Kasumi-1 (cell line): ENCODE measurements at regions not wholly inside any gene's neighbourhood (a gene's known extent, or its start where the extent isn't known, plus 50 kb on each side); places are given as distances from the start of the nearest gene placed in this dataset.
"Not testable (repeated sequence)": the region's sequence is repeated elsewhere in the genome, so short reads cannot be mapped to it uniquely, and the experiment has no call there.

Source experiments
- DNase-seq, 2 experiments: peaks; one replicate each; lab custom pipeline; 2025; lab: John Stamatoyannopoulos, UW

DNA sequence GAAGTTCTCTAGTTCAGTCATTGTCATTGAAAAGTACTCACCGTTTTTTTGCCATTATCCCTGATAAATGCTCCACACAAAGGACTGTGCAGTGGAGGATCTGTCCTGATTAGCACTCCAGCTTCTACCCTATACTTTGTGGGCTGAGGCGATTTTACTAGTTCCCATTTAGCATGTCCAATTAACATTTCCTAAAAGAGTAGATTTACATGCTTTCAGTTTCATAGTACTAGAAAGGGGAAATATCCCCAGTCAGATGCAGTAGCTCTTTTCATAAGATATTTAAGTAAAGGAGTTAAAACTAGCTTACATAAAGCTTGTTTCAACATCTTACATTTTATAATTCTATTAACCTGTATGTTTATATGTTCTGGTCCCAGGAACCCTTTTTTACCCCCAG is 144.9 kb upstream of the APOOL start:
- peak; percentile 0 to 1 for DNase-seq

DNA sequence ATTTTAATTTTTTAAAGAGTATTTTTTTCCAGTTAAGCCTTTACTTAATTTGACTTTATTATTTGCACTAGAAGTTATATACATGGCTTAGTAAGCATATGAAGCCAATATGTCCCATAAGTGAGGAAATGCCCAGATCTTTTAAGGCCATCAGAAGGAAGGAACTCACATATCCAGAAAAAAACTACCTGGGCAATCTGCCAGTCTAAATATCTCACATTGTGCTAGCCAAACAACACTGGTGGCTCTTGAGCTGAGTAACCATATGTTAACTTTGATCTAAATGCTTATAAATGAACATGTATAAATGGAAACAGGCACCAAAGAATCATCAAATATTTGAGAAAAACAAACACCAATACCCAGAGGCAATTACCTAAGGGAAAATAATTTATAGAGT is 138.6 kb upstream of the APOOL start:
- no peak for DNase-seq

DNA sequence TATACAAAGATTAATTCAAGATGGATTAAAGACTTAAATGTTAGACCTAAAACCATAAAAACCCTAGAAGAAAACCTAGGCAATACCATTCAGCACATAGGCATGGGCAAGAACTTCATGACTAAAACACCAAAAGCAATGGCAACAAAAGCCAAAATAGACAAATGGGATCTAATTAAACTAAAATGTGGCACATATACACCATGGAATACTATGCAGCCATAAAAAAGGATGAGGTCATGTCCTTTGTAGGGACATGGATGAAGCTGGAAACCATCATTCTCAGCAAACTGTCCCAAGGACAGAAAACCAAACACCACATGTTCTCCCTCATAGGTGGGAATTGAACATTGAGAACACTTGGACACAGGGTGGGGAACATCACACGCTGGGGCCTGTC is 133.4 kb upstream of the APOOL start:
- DNase-seq = not testable (repeated sequence)

DNA sequence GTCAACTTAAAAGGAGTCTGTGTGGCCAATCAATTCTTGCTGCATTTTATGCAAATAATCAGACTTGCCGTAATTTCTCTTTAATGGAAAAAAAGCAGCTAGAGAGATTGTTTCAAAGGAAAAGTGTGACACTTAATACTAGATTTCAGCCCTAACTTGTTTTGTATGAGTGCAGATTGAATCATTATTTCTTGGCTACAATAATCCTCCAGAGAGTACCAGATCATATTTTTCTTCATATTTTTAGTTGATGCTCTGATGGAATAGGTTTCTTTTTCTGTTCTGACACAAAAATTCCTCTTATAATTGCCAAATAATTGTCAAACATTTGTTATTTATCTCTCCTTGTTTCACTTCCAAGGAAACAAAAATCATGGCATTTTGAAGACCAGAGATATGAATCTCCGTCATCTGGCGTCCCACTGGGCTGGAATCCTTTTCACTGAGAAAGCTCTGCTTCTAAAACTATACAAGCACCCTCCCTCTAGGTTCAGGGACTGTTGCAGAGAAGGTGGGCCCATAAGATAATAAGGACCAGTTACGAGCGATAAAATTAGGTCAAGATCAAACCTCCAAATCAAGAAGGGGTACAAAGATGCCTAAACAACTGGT is 131.4 kb upstream of the APOOL start:
- not testable (repeated sequence) for DNase-seq

DNA sequence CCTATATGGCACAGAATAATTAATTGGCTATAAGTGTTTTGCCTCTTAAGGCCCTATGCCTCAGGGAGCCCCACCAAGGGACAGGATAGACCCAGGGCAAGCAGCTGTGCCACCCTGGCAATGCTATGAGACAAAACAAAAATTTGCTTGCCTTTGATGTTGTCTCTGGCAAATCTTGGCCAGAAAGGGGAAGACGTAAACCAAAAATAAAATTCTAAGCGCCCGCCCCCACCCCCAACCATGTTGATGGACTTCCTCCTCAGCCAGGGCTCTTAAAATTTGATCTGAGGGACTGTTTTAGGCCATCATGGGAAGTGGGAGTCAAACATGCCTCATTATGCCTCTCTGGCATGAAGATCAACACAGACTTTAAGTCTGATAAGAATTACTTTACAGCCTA is 130.5 kb upstream of the APOOL start:
- peak; percentile 2 to 18 for DNase-seq

DNA sequence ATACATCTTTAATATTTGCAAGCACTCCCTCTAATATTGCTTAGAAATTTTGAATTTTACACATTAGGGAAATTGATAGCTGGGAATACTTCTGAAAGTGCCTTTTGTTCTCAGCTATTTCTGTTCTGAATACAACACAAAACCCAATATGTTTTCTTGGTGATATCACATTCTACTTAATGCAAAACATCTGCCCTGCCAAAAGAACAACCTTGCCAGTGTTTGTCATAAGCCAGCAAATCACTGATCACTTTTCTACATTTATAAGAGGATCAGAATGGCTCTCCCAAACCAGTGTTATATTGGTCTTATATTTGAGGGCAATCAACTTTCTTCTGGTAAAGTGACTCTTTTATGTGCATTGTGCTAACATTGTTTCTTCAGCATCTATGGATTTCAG is 126.8 kb upstream of the APOOL start:
- no peak for DNase-seq

DNA sequence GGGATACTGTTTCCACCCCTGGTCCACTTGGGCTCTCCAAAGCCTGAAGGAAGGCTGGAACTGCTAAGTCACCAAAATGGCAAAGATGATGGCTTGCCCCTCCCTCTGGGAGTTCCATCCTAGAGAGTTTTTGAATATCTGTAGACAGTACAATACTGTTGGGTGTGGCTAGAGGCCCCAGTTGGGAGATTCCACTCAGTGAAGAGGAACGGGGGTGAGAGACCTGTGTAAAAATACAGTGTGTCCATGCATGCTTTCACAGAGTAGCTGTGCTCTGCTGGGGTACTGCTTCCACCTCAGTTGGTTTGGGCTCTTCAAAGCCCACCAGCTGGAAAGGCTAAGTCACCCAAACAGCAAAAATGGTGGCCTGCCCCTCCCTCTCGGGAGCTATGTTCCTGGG is 109.8 kb upstream of the APOOL start:
- no peak for DNase-seq

DNA sequence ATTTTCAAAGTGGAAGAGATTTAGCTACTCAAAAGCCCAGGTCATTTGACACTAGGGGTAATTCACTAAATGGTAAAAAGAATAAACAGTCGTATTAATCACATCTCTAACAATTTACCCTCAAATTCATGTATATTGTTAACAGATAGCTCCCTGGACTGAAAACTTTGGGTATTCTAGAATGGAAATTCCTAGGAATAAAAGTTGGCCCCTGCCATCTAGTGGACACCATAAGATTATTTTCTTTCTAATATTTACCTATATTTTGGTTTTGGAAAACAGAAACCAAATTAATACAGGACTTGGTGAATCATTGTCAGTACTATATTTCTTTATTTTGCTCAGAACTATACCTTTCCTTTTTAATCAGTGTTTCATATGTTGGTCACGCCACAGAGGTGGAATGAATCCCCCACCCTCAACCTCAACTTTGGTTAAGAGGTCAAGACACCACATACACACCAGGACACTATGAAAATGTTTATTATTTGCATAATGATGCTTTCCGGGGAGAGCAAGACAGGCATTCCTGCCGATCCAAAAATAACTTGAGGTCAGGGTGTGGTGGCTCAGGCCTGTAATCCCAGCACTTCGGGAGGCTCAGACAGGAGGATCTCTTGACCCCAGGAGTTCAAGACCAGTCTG is 96.2 kb upstream of the APOOL start:
- peak; percentile 9 to 24 for DNase-seq

DNA sequence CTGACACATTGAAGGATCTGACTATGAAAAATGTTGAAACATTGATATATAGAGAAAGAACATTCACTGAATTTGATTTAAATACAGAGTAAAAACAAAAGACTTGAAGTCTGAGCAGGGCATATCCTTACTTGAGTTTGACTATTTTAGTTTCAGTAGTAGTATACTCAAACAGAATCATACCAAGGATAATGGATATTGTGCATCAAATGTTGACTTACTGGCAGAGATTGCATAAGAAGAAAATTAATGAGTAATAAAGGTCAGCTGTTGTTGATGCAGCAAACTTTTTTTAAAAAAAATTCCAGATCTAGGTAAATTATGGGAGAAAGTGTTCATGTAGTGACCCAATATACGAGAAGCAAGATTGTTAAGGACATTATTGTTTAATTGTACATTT is 94.5 kb upstream of the APOOL start:
- DNase-seq = no peak

DNA sequence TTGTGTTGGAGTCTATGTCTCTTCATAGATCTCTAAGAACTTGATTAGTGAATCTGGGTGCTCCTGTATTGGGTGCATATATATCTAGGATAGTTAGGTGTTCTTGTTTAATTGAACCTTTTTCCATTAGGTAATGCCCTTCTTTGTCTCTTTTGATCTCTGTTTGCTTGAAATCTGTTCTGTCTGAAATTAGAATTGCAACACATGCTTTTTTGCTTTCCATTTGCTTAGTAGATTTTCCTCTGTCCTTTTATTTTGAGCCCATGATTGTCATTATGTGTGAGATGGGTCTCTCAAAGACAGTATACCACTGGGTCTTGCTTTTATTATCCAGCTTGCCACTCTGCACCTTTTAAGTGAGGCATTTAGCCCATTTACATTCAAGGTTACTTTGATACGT is 79.1 kb upstream of the APOOL start:
- no peak for DNase-seq

DNA sequence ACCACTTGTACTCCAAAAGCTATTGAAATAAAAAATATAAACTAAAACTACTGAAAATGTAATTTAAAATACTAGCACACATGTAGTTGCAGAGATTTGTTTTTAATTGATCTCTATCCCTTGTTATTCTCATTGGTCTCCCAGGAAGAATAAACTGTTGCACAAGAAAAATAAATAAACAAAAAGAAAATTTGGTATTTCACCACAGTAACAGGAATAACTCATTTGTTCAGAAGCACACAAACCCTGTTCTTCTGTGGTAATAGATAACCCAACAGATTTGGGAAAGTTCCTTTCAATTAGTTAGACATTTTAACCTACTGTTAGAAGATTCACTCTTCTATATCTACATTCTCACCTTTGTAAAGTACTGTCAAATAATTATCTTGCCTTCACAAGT is 70.9 kb upstream of the APOOL start:
- no peak for DNase-seq

DNA sequence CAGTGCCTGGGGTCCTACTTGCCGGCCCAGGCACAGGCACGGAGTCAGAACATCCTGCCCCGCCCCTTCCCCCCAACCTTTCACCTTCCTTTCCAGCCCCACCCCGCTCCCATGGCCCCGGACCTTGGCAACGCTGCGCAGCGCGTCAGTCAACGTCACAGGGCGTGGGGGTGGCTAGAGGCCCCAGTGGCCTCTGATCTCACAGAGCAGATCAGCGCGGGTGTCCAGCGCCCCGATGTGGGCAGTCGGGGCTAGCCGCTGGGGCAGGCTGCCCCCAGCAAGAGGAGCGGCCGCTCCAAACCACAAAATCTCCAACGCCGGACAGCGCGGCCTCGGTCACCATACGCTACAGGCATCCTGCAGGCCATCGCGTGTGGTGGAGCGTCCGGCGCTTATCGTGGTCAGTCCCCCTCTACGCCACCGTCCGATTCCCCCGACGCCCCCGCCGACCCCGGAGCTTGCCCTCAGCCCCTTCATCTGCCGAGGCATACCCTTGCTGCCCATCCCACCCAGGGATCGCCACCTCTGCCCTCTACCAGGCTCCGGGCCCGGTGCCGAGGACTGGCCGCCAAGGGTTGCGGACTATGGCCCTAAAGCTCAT is 69.6 kb upstream of the APOOL start:
- no peak for DNase-seq
